ENCODE measurements at regions not wholly inside any gene's neighbourhood (a gene's known extent, or its start where the extent isn't known, plus 50 kb on each side); places are given as distances from the start of the nearest gene placed in this dataset.
"Not testable (repeated sequence)": the region's sequence is repeated elsewhere in the genome, so short reads cannot be mapped to it uniquely, and the experiment has no call there.

DNA sequence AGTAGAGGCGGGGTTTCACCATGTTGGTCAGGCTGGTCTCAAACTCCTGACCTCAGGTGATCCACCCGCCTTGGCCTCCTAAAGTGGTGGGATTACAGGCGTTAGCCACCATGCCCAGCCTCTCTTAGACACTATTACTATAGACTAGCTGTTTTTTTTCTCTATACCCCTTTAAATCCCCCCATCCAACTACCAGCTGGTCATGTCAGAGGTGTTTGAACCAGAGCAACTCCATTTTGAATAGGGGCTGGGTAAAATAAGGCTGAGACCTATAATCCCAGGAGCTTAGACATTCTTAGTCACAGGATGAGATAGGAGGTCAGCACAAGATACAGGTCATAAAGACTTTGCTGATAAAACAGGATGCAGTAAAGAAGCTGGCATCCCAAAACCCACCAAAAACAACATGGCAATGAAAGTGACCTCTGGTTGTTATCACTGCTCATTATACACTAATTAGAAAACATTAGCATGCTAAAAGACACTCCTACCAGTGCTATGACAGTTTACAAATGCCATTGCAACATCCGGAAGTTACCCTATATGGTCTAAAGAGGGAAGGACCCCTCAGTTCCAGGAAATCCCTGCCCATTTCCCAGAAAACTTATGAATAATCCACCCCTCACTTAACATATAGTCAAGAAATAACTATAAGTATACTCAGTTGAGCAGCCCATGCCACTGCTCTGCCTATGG, 57.8 kb upstream of the GPD1L start:
- H3K4me3 ChIP-seq (ENCODE audit: control insufficient read depth in 2 of 3, extremely low read depth in 1 of 3, insufficient read depth in 2 of 3, low read depth in 1 of 3, low read length in 3 of 3): no peak overlapping the region
- H3K9me3 ChIP-seq (ENCODE audit: control insufficient read depth, low read depth, low read length): no peaks in the 10 kb centered on the region
- H2AFZ ChIP-seq (ENCODE audit: control insufficient read depth, low read length): no peak overlapping the region
- no peak overlapping the region for H3K27ac ChIP-seq (ENCODE audit: control insufficient read depth, insufficient read depth, low read length)
- dilution Hi-C loops (cut with MboI; ENCODE audit: extremely low pct_ligation_motif_present, low sequenced_read_pairs): no loop called here
- no peak overlapping the region for H3K9ac ChIP-seq (ENCODE audit: control insufficient read depth, extremely low read depth, insufficient read depth, low read length)
- H3K27me3 ChIP-seq (ENCODE audit: control insufficient read depth, extremely low read depth, insufficient read depth, low read length): no peaks in the 10 kb centered on the region
- H3K36me3 ChIP-seq (ENCODE audit: control insufficient read depth in 2 of 2, extremely low read depth in 1 of 2, insufficient read depth in 2 of 2, low read length in 2 of 2): no peaks in the 10 kb centered on the region
- no peak overlapping the region for H3K4me2 ChIP-seq (ENCODE audit: control insufficient read depth, extremely low read depth, insufficient read depth, low read depth, low read length)
- H3K79me2 ChIP-seq (ENCODE audit: control insufficient read depth, insufficient read depth, low read length): no peaks in the 10 kb centered on the region
- peaks cover 14% of the 10 kb centered on the region for H3K4me1 ChIP-seq (ENCODE audit: control insufficient read depth, extremely low read depth, insufficient read depth, low read length)
- DNase-seq (ENCODE audit: low read depth, low spot score) (no peak), FAIRE-seq (no peak)
- H4K20me1 ChIP-seq (ENCODE audit: control insufficient read depth, extremely low read depth, insufficient read depth, low read length): no peaks in the 10 kb centered on the region
- no peak for TF ChIP-seq EZH2 (IDR thresholded peaks at IDR 0.05; ENCODE audit: low read length)
- TF ChIP-seq, protein P1, sequence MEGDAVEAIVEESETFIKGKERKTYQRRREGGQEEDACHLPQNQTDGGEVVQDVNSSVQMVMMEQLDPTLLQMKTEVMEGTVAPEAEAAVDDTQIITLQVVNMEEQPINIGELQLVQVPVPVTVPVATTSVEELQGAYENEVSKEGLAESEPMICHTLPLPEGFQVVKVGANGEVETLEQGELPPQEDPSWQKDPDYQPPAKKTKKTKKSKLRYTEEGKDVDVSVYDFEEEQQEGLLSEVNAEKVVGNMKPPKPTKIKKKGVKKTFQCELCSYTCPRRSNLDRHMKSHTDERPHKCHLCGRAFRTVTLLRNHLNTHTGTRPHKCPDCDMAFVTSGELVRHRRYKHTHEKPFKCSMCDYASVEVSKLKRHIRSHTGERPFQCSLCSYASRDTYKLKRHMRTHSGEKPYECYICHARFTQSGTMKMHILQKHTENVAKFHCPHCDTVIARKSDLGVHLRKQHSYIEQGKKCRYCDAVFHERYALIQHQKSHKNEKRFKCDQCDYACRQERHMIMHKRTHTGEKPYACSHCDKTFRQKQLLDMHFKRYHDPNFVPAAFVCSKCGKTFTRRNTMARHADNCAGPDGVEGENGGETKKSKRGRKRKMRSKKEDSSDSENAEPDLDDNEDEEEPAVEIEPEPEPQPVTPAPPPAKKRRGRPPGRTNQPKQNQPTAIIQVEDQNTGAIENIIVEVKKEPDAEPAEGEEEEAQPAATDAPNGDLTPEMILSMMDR (optimal IDR thresholded peaks at IDR 0.05 in 1 of 3, IDR thresholded peaks at IDR 0.05 in 1 of 3, conservative IDR thresholded peaks at IDR 0.05 in 1 of 3; ENCODE audit: extremely low read depth in 1 of 3, insufficient read depth in 2 of 3, low read length in 3 of 3): no peak
- no peaks in the 10 kb centered on the region for H3K9me1 ChIP-seq (ENCODE audit: control insufficient read depth, extremely low read depth, insufficient read depth, low read length)

DNA sequence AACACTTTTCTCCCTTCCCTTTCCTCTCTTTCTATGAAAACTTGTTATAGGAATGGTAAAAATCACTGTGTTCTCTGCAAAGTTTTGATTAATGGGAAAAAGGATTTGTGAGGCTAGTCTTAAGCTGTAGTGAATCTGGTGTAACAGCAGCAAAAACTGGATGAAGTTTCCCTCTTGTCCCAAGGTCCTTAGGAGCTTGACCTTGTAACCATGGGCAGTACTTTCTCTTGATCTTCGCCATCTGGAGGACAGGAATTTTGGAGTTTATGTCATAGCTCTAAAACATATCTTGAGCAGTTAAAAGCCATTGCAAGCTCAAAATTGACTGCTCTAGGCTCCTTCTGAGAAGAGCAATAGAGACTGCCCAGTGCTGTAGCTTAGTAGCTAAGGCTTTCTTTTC, 56.5 kb upstream of the GPD1L start:
- DNase-seq (ENCODE audit: low read depth, low spot score) (no peak), FAIRE-seq (no peak)
- no peaks in the 10 kb centered on the region for H3K36me3 ChIP-seq (ENCODE audit: control insufficient read depth in 2 of 2, extremely low read depth in 1 of 2, insufficient read depth in 2 of 2, low read length in 2 of 2)
- no peak overlapping the region for H2AFZ ChIP-seq (ENCODE audit: control insufficient read depth, low read length)
- no peaks in the 10 kb centered on the region for H3K9me1 ChIP-seq (ENCODE audit: control insufficient read depth, extremely low read depth, insufficient read depth, low read length)
- no peaks in the 10 kb centered on the region for H4K20me1 ChIP-seq (ENCODE audit: control insufficient read depth, extremely low read depth, insufficient read depth, low read length)
- H3K4me1 ChIP-seq (ENCODE audit: control insufficient read depth, extremely low read depth, insufficient read depth, low read length): peaks cover 13% of the 10 kb centered on the region
- H3K4me3 ChIP-seq (ENCODE audit: control insufficient read depth in 2 of 3, extremely low read depth in 1 of 3, insufficient read depth in 2 of 3, low read depth in 1 of 3, low read length in 3 of 3): no peak overlapping the region
- no peaks in the 10 kb centered on the region for H3K27me3 ChIP-seq (ENCODE audit: control insufficient read depth, extremely low read depth, insufficient read depth, low read length)
- H3K27ac ChIP-seq (ENCODE audit: control insufficient read depth, insufficient read depth, low read length): no peak overlapping the region
- H3K79me2 ChIP-seq (ENCODE audit: control insufficient read depth, insufficient read depth, low read length): no peaks in the 10 kb centered on the region
- no peak for TF ChIP-seq EZH2 (IDR thresholded peaks at IDR 0.05; ENCODE audit: low read length)
- TF ChIP-seq, protein P1 (optimal IDR thresholded peaks at IDR 0.05 in 1 of 3, IDR thresholded peaks at IDR 0.05 in 1 of 3, conservative IDR thresholded peaks at IDR 0.05 in 1 of 3; ENCODE audit: extremely low read depth in 1 of 3, insufficient read depth in 2 of 3, low read length in 3 of 3): no peak
- H3K9ac ChIP-seq (ENCODE audit: control insufficient read depth, extremely low read depth, insufficient read depth, low read length): no peak overlapping the region
- dilution Hi-C loops (cut with MboI; ENCODE audit: extremely low pct_ligation_motif_present, low sequenced_read_pairs): no loop called here
- H3K4me2 ChIP-seq (ENCODE audit: control insufficient read depth, extremely low read depth, insufficient read depth, low read depth, low read length): no peak overlapping the region
- no peaks in the 10 kb centered on the region for H3K9me3 ChIP-seq (ENCODE audit: control insufficient read depth, low read depth, low read length)

GRCh38 chr3:32052230-32052629, 54.2 kb upstream of the GPD1L start:
- H3K4me1 ChIP-seq (ENCODE audit: control insufficient read depth, extremely low read depth, insufficient read depth, low read length); H2AFZ ChIP-seq (ENCODE audit: control insufficient read depth, low read length); DNase-seq (ENCODE audit: low read depth, low spot score); H3K9me1 ChIP-seq (ENCODE audit: control insufficient read depth, extremely low read depth, insufficient read depth, low read length); dilution Hi-C loops (cut with MboI; ENCODE audit: extremely low pct_ligation_motif_present, low sequenced_read_pairs); H3K4me3 ChIP-seq (ENCODE audit: control insufficient read depth in 2 of 3, extremely low read depth in 1 of 3, insufficient read depth in 2 of 3, low read depth in 1 of 3, low read length in 3 of 3); H3K36me3 ChIP-seq (ENCODE audit: control insufficient read depth in 2 of 2, extremely low read depth in 1 of 2, insufficient read depth in 2 of 2, low read length in 2 of 2); H3K9me3 ChIP-seq (ENCODE audit: control insufficient read depth, low read depth, low read length); H4K20me1 ChIP-seq (ENCODE audit: control insufficient read depth, extremely low read depth, insufficient read depth, low read length); FAIRE-seq; H3K4me2 ChIP-seq (ENCODE audit: control insufficient read depth, extremely low read depth, insufficient read depth, low read depth, low read length); H3K27me3 ChIP-seq (ENCODE audit: control insufficient read depth, extremely low read depth, insufficient read depth, low read length); H3K79me2 ChIP-seq (ENCODE audit: control insufficient read depth, insufficient read depth, low read length); H3K9ac ChIP-seq (ENCODE audit: control insufficient read depth, extremely low read depth, insufficient read depth, low read length); H3K27ac ChIP-seq (ENCODE audit: control insufficient read depth, insufficient read depth, low read length): not testable (repeated sequence)

DNA sequence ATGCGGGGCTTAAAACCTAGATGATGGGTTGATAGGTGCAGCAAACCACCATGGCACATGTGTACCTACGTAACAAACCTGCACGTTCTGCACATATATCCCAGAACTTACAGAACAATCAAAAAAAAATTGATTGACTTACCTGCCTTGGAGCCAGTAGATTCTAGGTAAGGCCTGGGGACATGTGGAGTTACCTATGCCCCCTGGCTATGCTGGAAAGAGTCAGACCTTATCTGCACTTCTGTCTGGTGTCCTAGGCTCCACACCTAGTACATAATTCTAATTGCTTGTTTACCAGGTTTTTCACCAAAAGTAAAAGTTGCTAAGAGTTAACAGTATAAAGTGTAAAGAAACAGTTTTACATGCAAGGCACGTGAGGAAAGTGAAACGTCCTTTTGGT, 53.6 kb upstream of the GPD1L start:
- FAIRE-seq: not testable (repeated sequence)

More for the DNA sequence above, 53.6 kb upstream of the GPD1L start:
- H3K79me2 ChIP-seq (ENCODE audit: control insufficient read depth, insufficient read depth, low read length); H2AFZ ChIP-seq (ENCODE audit: control insufficient read depth, low read length); H3K9me1 ChIP-seq (ENCODE audit: control insufficient read depth, extremely low read depth, insufficient read depth, low read length); H3K4me2 ChIP-seq (ENCODE audit: control insufficient read depth, extremely low read depth, insufficient read depth, low read depth, low read length); H3K9me3 ChIP-seq (ENCODE audit: control insufficient read depth, low read depth, low read length); H3K9ac ChIP-seq (ENCODE audit: control insufficient read depth, extremely low read depth, insufficient read depth, low read length); dilution Hi-C loops (cut with MboI; ENCODE audit: extremely low pct_ligation_motif_present, low sequenced_read_pairs); H3K4me1 ChIP-seq (ENCODE audit: control insufficient read depth, extremely low read depth, insufficient read depth, low read length); H4K20me1 ChIP-seq (ENCODE audit: control insufficient read depth, extremely low read depth, insufficient read depth, low read length); H3K4me3 ChIP-seq (ENCODE audit: control insufficient read depth in 2 of 3, extremely low read depth in 1 of 3, insufficient read depth in 2 of 3, low read depth in 1 of 3, low read length in 3 of 3); H3K36me3 ChIP-seq (ENCODE audit: control insufficient read depth in 2 of 2, extremely low read depth in 1 of 2, insufficient read depth in 2 of 2, low read length in 2 of 2); DNase-seq (ENCODE audit: low read depth, low spot score); H3K27ac ChIP-seq (ENCODE audit: control insufficient read depth, insufficient read depth, low read length); H3K27me3 ChIP-seq (ENCODE audit: control insufficient read depth, extremely low read depth, insufficient read depth, low read length): not testable (repeated sequence)
